OCI-LY7 (cell line): ENCODE measurements at regions not wholly inside any gene's neighbourhood (a gene's known extent, or its start where the extent isn't known, plus 50 kb on each side); places are given as distances from the start of the nearest gene placed in this dataset.

Source experiments
- EZH2phosphoT487 ChIP-seq: fragments of 200-600 bp; sonication (generic); IDR thresholded peaks from 2 replicates; pipeline ENCODE4 v1.6.1; 2018; ENCODE audit warnings: low read depth, borderline replicate concordance, mild to moderate bottlenecking, mixed run types, antibody characterized with exemption, low read length, moderate library complexity, mixed read lengths
- TF ChIP-seq, protein P1 (sequence below): fragments of 200-600 bp; sonication (generic); conservative IDR thresholded peaks from 2 replicates; pipeline ENCODE4 v1.5.1; 2014; ENCODE audit warnings: mild to moderate bottlenecking, antibody characterized with exemption, low read length, moderate library complexity, mixed read lengths

GRCh38 chr10:47225928-47226645, 73.9 kb upstream of the GDF10 start:
- TF ChIP-seq, protein P1, sequence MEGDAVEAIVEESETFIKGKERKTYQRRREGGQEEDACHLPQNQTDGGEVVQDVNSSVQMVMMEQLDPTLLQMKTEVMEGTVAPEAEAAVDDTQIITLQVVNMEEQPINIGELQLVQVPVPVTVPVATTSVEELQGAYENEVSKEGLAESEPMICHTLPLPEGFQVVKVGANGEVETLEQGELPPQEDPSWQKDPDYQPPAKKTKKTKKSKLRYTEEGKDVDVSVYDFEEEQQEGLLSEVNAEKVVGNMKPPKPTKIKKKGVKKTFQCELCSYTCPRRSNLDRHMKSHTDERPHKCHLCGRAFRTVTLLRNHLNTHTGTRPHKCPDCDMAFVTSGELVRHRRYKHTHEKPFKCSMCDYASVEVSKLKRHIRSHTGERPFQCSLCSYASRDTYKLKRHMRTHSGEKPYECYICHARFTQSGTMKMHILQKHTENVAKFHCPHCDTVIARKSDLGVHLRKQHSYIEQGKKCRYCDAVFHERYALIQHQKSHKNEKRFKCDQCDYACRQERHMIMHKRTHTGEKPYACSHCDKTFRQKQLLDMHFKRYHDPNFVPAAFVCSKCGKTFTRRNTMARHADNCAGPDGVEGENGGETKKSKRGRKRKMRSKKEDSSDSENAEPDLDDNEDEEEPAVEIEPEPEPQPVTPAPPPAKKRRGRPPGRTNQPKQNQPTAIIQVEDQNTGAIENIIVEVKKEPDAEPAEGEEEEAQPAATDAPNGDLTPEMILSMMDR: no peak
- TF ChIP-seq EZH2phosphoT487: no peak
